ENCODE measurements at regions not wholly inside any gene's neighbourhood (a gene's known extent, or its start where the extent isn't known, plus 50 kb on each side); places are given as distances from the start of the nearest gene placed in this dataset.
A peak's percentile ranks its signal among the peaks of the same experiment; 100 is the strongest.
"Not testable (repeated sequence)": the region's sequence is repeated elsewhere in the genome, so short reads cannot be mapped to it uniquely, and the experiment has no call there.

- H3K9me3 ChIP-seq (ENCODE audit: control insufficient read depth in 3 of 3, low read length in 3 of 3), result peaks cover 0 to 4% (median 2%) of the 10 kb centered on the region in 3 donors
- H3K4me1 ChIP-seq (ENCODE audit: control insufficient read depth in 3 of 3, insufficient read depth in 3 of 3, low read length in 3 of 3), result no peaks in the 10 kb centered on the region
- no peaks in the 10 kb centered on the region for H3K27me3 ChIP-seq (ENCODE audit: control insufficient read depth in 3 of 3, insufficient read depth in 3 of 3, low read length in 3 of 3)
- no peak overlapping the region for H3K9ac ChIP-seq (ENCODE audit: low read depth in 1 of 3, low read length in 3 of 3)
- H3K4me3 ChIP-seq (ENCODE audit: low read length in 3 of 3), result no peak overlapping the region
- H3K36me3 ChIP-seq (ENCODE audit: control insufficient read depth in 3 of 3, insufficient read depth in 3 of 3, low read length in 3 of 3), result no peaks in the 10 kb centered on the region
- H3K27ac ChIP-seq (ENCODE audit: low read depth, low read length), result no peak overlapping the region
Observed at GRCh38 chr18:76013057-76013456, 482.0 kb downstream of the ZNF516 start.

- Histone ChIP-seq H3K9ac (ENCODE audit: low read depth in 1 of 3, low read length in 3 of 3) (no peak overlapping the region), H3K4me3 (ENCODE audit: low read length in 3 of 3) (no peak overlapping the region), H3K36me3 (ENCODE audit: control insufficient read depth in 3 of 3, insufficient read depth in 3 of 3, low read length in 3 of 3) (no peaks in the 10 kb centered on the region), H3K4me1 (ENCODE audit: control insufficient read depth in 3 of 3, insufficient read depth in 3 of 3, low read length in 3 of 3) (no peaks in the 10 kb centered on the region), H3K9me3 (ENCODE audit: control insufficient read depth in 3 of 3, low read length in 3 of 3) (no peaks in the 10 kb centered on the region), H3K27ac (ENCODE audit: low read depth, low read length) (no peak overlapping the region), H3K27me3 (ENCODE audit: control insufficient read depth in 3 of 3, insufficient read depth in 3 of 3, low read length in 3 of 3) (no peaks in the 10 kb centered on the region)
Observed at GRCh38 chr18:76005632-76006208, 489.3 kb downstream of the ZNF516 start.

- not testable (repeated sequence) for H3K4me3 ChIP-seq (ENCODE audit: low read length in 3 of 3); H3K4me1 ChIP-seq (ENCODE audit: control insufficient read depth in 3 of 3, insufficient read depth in 3 of 3, low read length in 3 of 3); H3K27me3 ChIP-seq (ENCODE audit: control insufficient read depth in 3 of 3, insufficient read depth in 3 of 3, low read length in 3 of 3); H3K9me3 ChIP-seq (ENCODE audit: control insufficient read depth in 3 of 3, low read length in 3 of 3); H3K9ac ChIP-seq (ENCODE audit: low read depth in 1 of 3, low read length in 3 of 3); H3K27ac ChIP-seq (ENCODE audit: low read depth, low read length); H3K36me3 ChIP-seq (ENCODE audit: control insufficient read depth in 3 of 3, insufficient read depth in 3 of 3, low read length in 3 of 3)
Observed at GRCh38 chr18:75987913-75988312, 507.1 kb downstream of the ZNF516 start.

GRCh38 chr18:75984853-75985252 is 510.2 kb downstream of the ZNF516 start:
- Histone ChIP-seq H3K27ac (ENCODE audit: low read depth, low read length) (no peak overlapping the region), H3K9ac (ENCODE audit: low read depth in 1 of 3, low read length in 3 of 3) (no peak overlapping the region), H3K27me3 (ENCODE audit: control insufficient read depth in 3 of 3, insufficient read depth in 3 of 3, low read length in 3 of 3) (no peaks in the 10 kb centered on the region), H3K4me1 (ENCODE audit: control insufficient read depth in 3 of 3, insufficient read depth in 3 of 3, low read length in 3 of 3) (no peaks in the 10 kb centered on the region), H3K36me3 (ENCODE audit: control insufficient read depth in 3 of 3, insufficient read depth in 3 of 3, low read length in 3 of 3) (no peaks in the 10 kb centered on the region), H3K4me3 (ENCODE audit: low read length in 3 of 3) (no peak overlapping the region), H3K9me3 (ENCODE audit: control insufficient read depth in 3 of 3, low read length in 3 of 3) (peaks cover 0 to 3% (median 0%) of the 10 kb centered on the region in 3 donors)

GRCh38 chr18:75981102-75981501 is 513.9 kb downstream of the ZNF516 start:
- H3K9ac ChIP-seq (ENCODE audit: low read depth in 1 of 3, low read length in 3 of 3), result no peak overlapping the region
- H3K27me3 ChIP-seq (ENCODE audit: control insufficient read depth in 3 of 3, insufficient read depth in 3 of 3, low read length in 3 of 3), result no peaks in the 10 kb centered on the region
- H3K9me3 ChIP-seq (ENCODE audit: control insufficient read depth in 3 of 3, low read length in 3 of 3), result no peaks in the 10 kb centered on the region
- H3K4me3 ChIP-seq (ENCODE audit: low read length in 3 of 3), result no peak overlapping the region
- no peak overlapping the region for H3K27ac ChIP-seq (ENCODE audit: low read depth, low read length)
- H3K36me3 ChIP-seq (ENCODE audit: control insufficient read depth in 3 of 3, insufficient read depth in 3 of 3, low read length in 3 of 3), result no peaks in the 10 kb centered on the region
- H3K4me1 ChIP-seq (ENCODE audit: control insufficient read depth in 3 of 3, insufficient read depth in 3 of 3, low read length in 3 of 3), result no peaks in the 10 kb centered on the region

GRCh38 chr18:75977081-75977480 is 518.0 kb downstream of the ZNF516 start:
- Histone ChIP-seq H3K27ac (ENCODE audit: low read depth, low read length) (no peak overlapping the region), H3K4me1 (ENCODE audit: control insufficient read depth in 3 of 3, insufficient read depth in 3 of 3, low read length in 3 of 3) (no peaks in the 10 kb centered on the region), H3K27me3 (ENCODE audit: control insufficient read depth in 3 of 3, insufficient read depth in 3 of 3, low read length in 3 of 3) (no peaks in the 10 kb centered on the region), H3K4me3 (ENCODE audit: low read length in 3 of 3) (no peak overlapping the region), H3K9me3 (ENCODE audit: control insufficient read depth in 3 of 3, low read length in 3 of 3) (no peaks in the 10 kb centered on the region), H3K9ac (ENCODE audit: low read depth in 1 of 3, low read length in 3 of 3) (no peak overlapping the region), H3K36me3 (ENCODE audit: control insufficient read depth in 3 of 3, insufficient read depth in 3 of 3, low read length in 3 of 3) (no peaks in the 10 kb centered on the region)

- H3K9me3 ChIP-seq (ENCODE audit: control insufficient read depth in 3 of 3, low read length in 3 of 3), result no peaks in the 10 kb centered on the region
- H3K4me3 ChIP-seq (ENCODE audit: low read length in 3 of 3), result no peak overlapping the region
- H3K27me3 ChIP-seq (ENCODE audit: control insufficient read depth in 3 of 3, insufficient read depth in 3 of 3, low read length in 3 of 3), result no peaks in the 10 kb centered on the region
- H3K9ac ChIP-seq (ENCODE audit: low read depth in 1 of 3, low read length in 3 of 3), result no peak overlapping the region
- peaks cover 0 to 6% (median 4%) of the 10 kb centered on the region in 3 donors for H3K4me1 ChIP-seq (ENCODE audit: control insufficient read depth in 3 of 3, insufficient read depth in 3 of 3, low read length in 3 of 3)
- H3K27ac ChIP-seq (ENCODE audit: low read depth, low read length), result no peak overlapping the region
- no peaks in the 10 kb centered on the region for H3K36me3 ChIP-seq (ENCODE audit: control insufficient read depth in 3 of 3, insufficient read depth in 3 of 3, low read length in 3 of 3)
Observed at GRCh38 chr18:75970212-75970611, 524.8 kb downstream of the ZNF516 start.

- no peak overlapping the region for H3K9ac ChIP-seq (ENCODE audit: low read depth in 1 of 3, low read length in 3 of 3)
- peak overlapping the region in 1 of 3 donors; percentile 9 for H3K4me3 ChIP-seq (ENCODE audit: low read length in 3 of 3)
Observed at GRCh38 chr18:75966431-75966830, 528.6 kb downstream of the ZNF516 start.

GRCh38 chr18:75962036-75962572 is 532.9 kb downstream of the ZNF516 start:
- Histone ChIP-seq H3K36me3 (ENCODE audit: control insufficient read depth in 3 of 3, insufficient read depth in 3 of 3, low read length in 3 of 3) (no peaks in the 10 kb centered on the region), H3K9me3 (ENCODE audit: control insufficient read depth in 3 of 3, low read length in 3 of 3) (no peaks in the 10 kb centered on the region), H3K9ac (ENCODE audit: low read depth in 1 of 3, low read length in 3 of 3) (no peak overlapping the region), H3K27me3 (ENCODE audit: control insufficient read depth in 3 of 3, insufficient read depth in 3 of 3, low read length in 3 of 3) (no peaks in the 10 kb centered on the region), H3K4me3 (ENCODE audit: low read length in 3 of 3) (no peak overlapping the region), H3K27ac (ENCODE audit: low read depth, low read length) (no peak overlapping the region), H3K4me1 (ENCODE audit: control insufficient read depth in 3 of 3, insufficient read depth in 3 of 3, low read length in 3 of 3) (peaks cover 0 to 6% (median 4%) of the 10 kb centered on the region in 3 donors)

More at GRCh38 chr18:75966431-75966830, 528.6 kb downstream of the ZNF516 start:
- Histone ChIP-seq H3K4me1 (ENCODE audit: control insufficient read depth in 3 of 3, insufficient read depth in 3 of 3, low read length in 3 of 3) (peaks cover 0 to 6% (median 4%) of the 10 kb centered on the region in 3 donors), H3K9me3 (ENCODE audit: control insufficient read depth in 3 of 3, low read length in 3 of 3) (no peaks in the 10 kb centered on the region), H3K36me3 (ENCODE audit: control insufficient read depth in 3 of 3, insufficient read depth in 3 of 3, low read length in 3 of 3) (no peaks in the 10 kb centered on the region), H3K27me3 (ENCODE audit: control insufficient read depth in 3 of 3, insufficient read depth in 3 of 3, low read length in 3 of 3) (no peaks in the 10 kb centered on the region), H3K27ac (ENCODE audit: low read depth, low read length) (no peak overlapping the region)

GRCh38 chr18:75960356-75960755 is 532.9 kb upstream of the SMIM21 start:
- H3K9me3 ChIP-seq (ENCODE audit: control insufficient read depth in 3 of 3, low read length in 3 of 3); H3K36me3 ChIP-seq (ENCODE audit: control insufficient read depth in 3 of 3, insufficient read depth in 3 of 3, low read length in 3 of 3); H3K9ac ChIP-seq (ENCODE audit: low read depth in 1 of 3, low read length in 3 of 3); H3K4me1 ChIP-seq (ENCODE audit: control insufficient read depth in 3 of 3, insufficient read depth in 3 of 3, low read length in 3 of 3); H3K4me3 ChIP-seq (ENCODE audit: low read length in 3 of 3); H3K27ac ChIP-seq (ENCODE audit: low read depth, low read length); H3K27me3 ChIP-seq (ENCODE audit: control insufficient read depth in 3 of 3, insufficient read depth in 3 of 3, low read length in 3 of 3): not testable (repeated sequence)
